HEK293 (cell line): ENCODE measurements at regions not wholly inside any gene's neighbourhood (a gene's known extent, or its start where the extent isn't known, plus 50 kb on each side); places are given as distances from the start of the nearest gene placed in this dataset.

ENCODE experiments used
- GLI4 ChIP-seq: fragments of 450-650 bp; formaldehyde crosslinking; IDR thresholded peaks from 2 replicates; pipeline ENCODE4 v1.5.1; 2016; ENCODE audit warnings: missing biosample characterization, missing genetic modification characterization
- TF ChIP-seq, protein P1 (sequence below): fragments of 450-650 bp; formaldehyde crosslinking; IDR thresholded peaks from 2 replicates; pipeline ENCODE4 v1.5.1; 2016; ENCODE audit warnings: missing biosample characterization, missing genetic modification characterization
- TF ChIP-seq, protein P2 (sequence below): fragments of 450-650 bp; formaldehyde crosslinking; IDR thresholded peaks from 2 replicates; pipeline ENCODE4 v1.5.1; 2016; ENCODE audit warnings: missing biosample characterization, missing genetic modification characterization

DNA sequence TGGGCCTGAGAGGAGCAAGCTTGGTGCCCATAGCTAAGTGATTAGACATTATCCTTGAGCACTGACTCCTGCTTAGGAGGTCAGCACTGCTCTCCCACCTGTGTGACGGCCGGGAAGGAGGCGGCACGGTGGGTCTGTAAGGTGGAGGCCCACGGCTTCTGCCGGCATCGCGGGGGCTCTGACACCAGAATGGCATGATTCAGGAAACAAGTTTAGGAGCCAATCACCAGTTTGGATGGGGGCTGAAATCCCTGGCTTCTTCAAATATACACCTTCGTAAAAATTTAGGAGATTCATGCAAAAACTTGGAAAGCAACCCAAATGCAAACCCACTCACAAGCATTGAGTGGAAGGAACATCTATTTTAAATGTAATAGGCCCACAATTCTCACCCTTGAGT lies 307.3 kb upstream of the TSHZ3 start:
- TF ChIP-seq, protein P1, sequence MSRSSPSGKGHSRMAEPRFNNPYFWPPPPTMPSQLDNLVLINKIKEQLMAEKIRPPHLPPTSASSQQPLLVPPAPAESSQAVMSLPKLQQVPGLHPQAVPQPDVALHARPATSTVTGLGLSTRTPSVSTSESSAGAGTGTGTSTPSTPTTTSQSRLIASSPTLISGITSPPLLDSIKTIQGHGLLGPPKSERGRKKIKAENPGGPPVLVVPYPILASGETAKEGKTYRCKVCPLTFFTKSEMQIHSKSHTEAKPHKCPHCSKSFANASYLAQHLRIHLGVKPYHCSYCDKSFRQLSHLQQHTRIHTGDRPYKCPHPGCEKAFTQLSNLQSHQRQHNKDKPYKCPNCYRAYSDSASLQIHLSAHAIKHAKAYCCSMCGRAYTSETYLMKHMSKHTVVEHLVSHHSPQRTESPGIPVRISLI (tag by site-specific recombination), result no peak
- TF ChIP-seq GLI4 (tag by site-specific recombination), result no peak
- TF ChIP-seq, protein P2, sequence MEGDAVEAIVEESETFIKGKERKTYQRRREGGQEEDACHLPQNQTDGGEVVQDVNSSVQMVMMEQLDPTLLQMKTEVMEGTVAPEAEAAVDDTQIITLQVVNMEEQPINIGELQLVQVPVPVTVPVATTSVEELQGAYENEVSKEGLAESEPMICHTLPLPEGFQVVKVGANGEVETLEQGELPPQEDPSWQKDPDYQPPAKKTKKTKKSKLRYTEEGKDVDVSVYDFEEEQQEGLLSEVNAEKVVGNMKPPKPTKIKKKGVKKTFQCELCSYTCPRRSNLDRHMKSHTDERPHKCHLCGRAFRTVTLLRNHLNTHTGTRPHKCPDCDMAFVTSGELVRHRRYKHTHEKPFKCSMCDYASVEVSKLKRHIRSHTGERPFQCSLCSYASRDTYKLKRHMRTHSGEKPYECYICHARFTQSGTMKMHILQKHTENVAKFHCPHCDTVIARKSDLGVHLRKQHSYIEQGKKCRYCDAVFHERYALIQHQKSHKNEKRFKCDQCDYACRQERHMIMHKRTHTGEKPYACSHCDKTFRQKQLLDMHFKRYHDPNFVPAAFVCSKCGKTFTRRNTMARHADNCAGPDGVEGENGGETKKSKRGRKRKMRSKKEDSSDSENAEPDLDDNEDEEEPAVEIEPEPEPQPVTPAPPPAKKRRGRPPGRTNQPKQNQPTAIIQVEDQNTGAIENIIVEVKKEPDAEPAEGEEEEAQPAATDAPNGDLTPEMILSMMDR (tag by site-specific recombination), result no peak
